ENCODE measurements at regions not wholly inside any gene's neighbourhood (a gene's known extent, or its start where the extent isn't known, plus 50 kb on each side); places are given as distances from the start of the nearest gene placed in this dataset.
"Not testable (repeated sequence)": the region's sequence is repeated elsewhere in the genome, so short reads cannot be mapped to it uniquely, and the experiment has no call there.

DNA sequence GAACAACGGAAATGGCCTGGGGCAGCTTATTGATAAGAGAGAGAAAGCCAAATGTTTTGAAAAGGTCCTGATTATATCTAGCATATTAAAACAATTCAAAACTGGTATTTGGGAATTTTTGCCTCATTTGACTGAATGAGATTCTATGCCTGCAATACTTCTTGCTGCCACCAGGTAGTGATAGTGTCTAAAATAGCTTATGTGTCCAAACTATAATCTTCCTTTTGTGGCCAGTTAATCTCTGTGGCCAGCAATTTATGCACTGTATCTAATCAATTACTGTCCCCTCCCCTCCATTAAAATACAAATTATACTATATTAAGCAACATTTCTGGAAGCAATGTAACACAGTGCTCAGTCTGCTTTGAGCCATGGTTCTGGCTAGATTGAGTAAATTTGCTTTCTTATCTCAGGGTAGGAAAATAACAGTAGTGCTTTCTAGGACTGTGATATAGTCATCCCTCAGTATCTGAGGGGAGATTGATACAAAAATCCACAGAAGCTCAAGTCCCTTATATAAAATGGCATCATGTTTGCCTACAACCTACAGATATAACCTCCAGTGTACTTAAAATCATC, 91.8 kb downstream of the FOXD2 start:
- peaks cover 2% of the 10 kb centered on the region for H3K36me3 Mint-ChIP-seq (ENCODE audit: insufficient read depth)
- DNase-seq (ENCODE audit: low spot score in 2 of 2) = no peak
- H3K4me3 Mint-ChIP-seq = no peak overlapping the region
- H3K4me1 Mint-ChIP-seq = peaks cover 10% of the 10 kb centered on the region
- ATAC-seq (replicated peaks; ENCODE audit: extremely low read depth, poor library complexity, severe bottlenecking) = no peak
- peaks cover 75% of the 10 kb centered on the region for H3K27me3 Mint-ChIP-seq
- H3K27ac Mint-ChIP-seq (ENCODE audit: low read depth) = no peak overlapping the region
- H3K9me3 Mint-ChIP-seq = peaks cover 10% of the 10 kb centered on the region

DNA sequence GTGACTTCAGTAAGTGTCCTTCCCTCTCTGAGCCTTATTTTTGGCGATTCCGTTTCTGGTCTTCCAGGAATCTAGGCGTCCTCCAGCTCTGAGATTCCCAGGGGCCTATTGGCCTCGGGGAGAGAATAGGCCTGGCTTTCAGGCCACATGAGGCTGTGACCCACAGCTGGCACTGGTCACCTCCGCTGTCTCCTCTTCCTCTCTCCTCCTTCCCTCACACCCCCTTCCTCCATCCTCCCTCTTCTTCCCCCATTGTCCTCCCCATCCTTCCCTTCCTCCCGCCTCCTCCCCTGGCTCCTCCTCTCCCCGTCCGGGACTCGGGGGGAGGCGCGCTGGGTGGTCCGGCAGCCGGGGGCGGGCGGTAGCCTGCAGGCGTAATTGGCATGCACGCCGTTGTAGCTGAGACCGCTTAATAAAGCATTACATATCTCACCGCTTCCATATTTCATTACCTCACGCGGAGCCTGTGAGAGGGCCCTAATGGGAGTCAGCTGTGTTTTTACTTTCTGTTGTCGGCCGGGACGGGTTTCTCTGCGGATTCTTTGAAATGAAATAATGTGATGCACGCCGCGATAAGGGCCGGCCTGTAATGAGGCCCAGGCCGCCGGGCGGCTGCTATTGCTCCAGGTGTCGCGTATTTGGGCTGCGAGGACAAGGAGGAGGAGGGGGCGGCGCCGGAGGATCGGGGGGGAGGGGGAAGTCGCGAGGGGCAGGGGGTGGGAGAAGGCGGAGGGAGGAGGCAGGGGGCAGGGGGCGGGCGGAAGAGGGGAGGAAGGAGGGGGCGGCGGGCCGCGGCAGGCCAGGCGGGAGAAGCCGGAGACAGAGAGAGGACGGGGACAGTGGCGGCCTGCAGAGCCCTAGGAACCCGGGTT, 95.3 kb downstream of the FOXD2 start:
- H3K27ac Mint-ChIP-seq (ENCODE audit: low read depth) = no peak overlapping the region
- peaks cover 5% of the 10 kb centered on the region for H3K9me3 Mint-ChIP-seq
- peaks cover 2% of the 10 kb centered on the region for H3K36me3 Mint-ChIP-seq (ENCODE audit: insufficient read depth)
- peak overlapping the region; percentile 60 for H3K4me3 Mint-ChIP-seq
- ATAC-seq (replicated peaks; ENCODE audit: extremely low read depth, poor library complexity, severe bottlenecking) (no peak), DNase-seq (ENCODE audit: low spot score in 2 of 2) (no peak)
- H3K4me1 Mint-ChIP-seq = peaks cover 11% of the 10 kb centered on the region
- H3K27me3 Mint-ChIP-seq = peaks cover 65% of the 10 kb centered on the region

GRCh38 chr1:47533793-47534328, 96.0 kb downstream of the FOXD2 start:
- no peak for DNase-seq (ENCODE audit: low spot score in 2 of 2)
- Mint-ChIP-seq H3K27ac (ENCODE audit: low read depth) (no peak overlapping the region), H3K4me1 (peaks cover 11% of the 10 kb centered on the region), H3K9me3 (no peaks in the 10 kb centered on the region), H3K27me3 (peaks cover 67% of the 10 kb centered on the region), H3K36me3 (ENCODE audit: insufficient read depth) (peaks cover 2% of the 10 kb centered on the region), H3K4me3 (peak overlapping the region; percentile 60)
- no peak for ATAC-seq (replicated peaks; ENCODE audit: extremely low read depth, poor library complexity, severe bottlenecking)

DNA sequence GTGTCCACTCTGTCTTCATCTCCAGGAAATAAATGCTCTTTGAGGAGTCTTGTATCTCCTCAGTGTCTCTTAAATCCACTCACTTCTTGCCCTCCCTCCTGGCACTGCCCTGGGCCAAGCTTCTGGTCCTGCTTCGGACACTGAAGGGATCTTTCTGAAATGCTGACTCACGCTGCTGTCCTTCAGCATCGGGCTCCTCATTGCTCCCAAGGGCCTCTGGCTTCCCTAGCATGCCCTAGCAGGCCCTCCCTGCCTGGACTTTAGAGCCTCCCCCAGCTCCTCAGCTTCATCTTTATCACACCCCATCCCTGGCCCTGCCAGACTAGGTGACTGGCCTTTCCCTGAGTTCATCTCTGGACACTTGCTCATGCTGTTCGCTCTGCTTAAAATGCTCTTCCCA, 96.6 kb downstream of the FOXD2 start:
- Mint-ChIP-seq H3K4me1 (peaks cover 11% of the 10 kb centered on the region), H3K27ac (ENCODE audit: low read depth) (no peak overlapping the region), H3K4me3 (peak overlapping the region; percentile 40), H3K9me3 (no peaks in the 10 kb centered on the region), H3K36me3 (ENCODE audit: insufficient read depth) (peaks cover 2% of the 10 kb centered on the region), H3K27me3 (peaks cover 67% of the 10 kb centered on the region)
- ATAC-seq (replicated peaks; ENCODE audit: extremely low read depth, poor library complexity, severe bottlenecking) (no peak), DNase-seq (ENCODE audit: low spot score in 2 of 2) (no peak)

- no peak overlapping the region for H3K27ac Mint-ChIP-seq (ENCODE audit: low read depth)
- peaks cover 68% of the 10 kb centered on the region for H3K27me3 Mint-ChIP-seq
- peaks cover 2% of the 10 kb centered on the region for H3K36me3 Mint-ChIP-seq (ENCODE audit: insufficient read depth)
- H3K9me3 Mint-ChIP-seq = no peaks in the 10 kb centered on the region
- H3K4me1 Mint-ChIP-seq = peaks cover 11% of the 10 kb centered on the region
- H3K4me3 Mint-ChIP-seq = no peak overlapping the region
- no peak for ATAC-seq (replicated peaks; ENCODE audit: extremely low read depth, poor library complexity, severe bottlenecking)
- DNase-seq (ENCODE audit: low spot score in 2 of 2) = no peak
These were observed 98.8 kb downstream of the FOXD2 start for GRCh38 chr1:47536646-47537118.

- peaks cover 70% of the 10 kb centered on the region for H3K27me3 Mint-ChIP-seq
- no peak overlapping the region for H3K27ac Mint-ChIP-seq (ENCODE audit: low read depth)
- no peak for DNase-seq (ENCODE audit: low spot score in 2 of 2)
- no peak overlapping the region for H3K4me3 Mint-ChIP-seq
- H3K9me3 Mint-ChIP-seq = no peaks in the 10 kb centered on the region
- H3K4me1 Mint-ChIP-seq = peaks cover 11% of the 10 kb centered on the region
- peaks cover 2% of the 10 kb centered on the region for H3K36me3 Mint-ChIP-seq (ENCODE audit: insufficient read depth)
- ATAC-seq (replicated peaks; ENCODE audit: extremely low read depth, poor library complexity, severe bottlenecking) = no peak
These were observed 99.4 kb downstream of the FOXD2 start for GRCh38 chr1:47537268-47537667.

GRCh38 chr1:47537966-47538365, 100.1 kb downstream of the FOXD2 start:
- Mint-ChIP-seq H3K4me3 (no peak overlapping the region), H3K36me3 (ENCODE audit: insufficient read depth) (no peaks in the 10 kb centered on the region), H3K27me3 (peaks cover 70% of the 10 kb centered on the region), H3K27ac (ENCODE audit: low read depth) (no peak overlapping the region), H3K9me3 (no peaks in the 10 kb centered on the region), H3K4me1 (peaks cover 11% of the 10 kb centered on the region)
- DNase-seq (ENCODE audit: low spot score in 2 of 2) = no peak
- no peak for ATAC-seq (replicated peaks; ENCODE audit: extremely low read depth, poor library complexity, severe bottlenecking)

GRCh38 chr1:47538530-47538929, 100.7 kb downstream of the FOXD2 start:
- H3K27ac Mint-ChIP-seq (ENCODE audit: low read depth); DNase-seq (ENCODE audit: low spot score in 2 of 2); H3K4me1 Mint-ChIP-seq; H3K9me3 Mint-ChIP-seq; H3K4me3 Mint-ChIP-seq; H3K36me3 Mint-ChIP-seq (ENCODE audit: insufficient read depth); ATAC-seq (replicated peaks; ENCODE audit: extremely low read depth, poor library complexity, severe bottlenecking): not testable (repeated sequence)
- peaks cover 70% of the 10 kb centered on the region for H3K27me3 Mint-ChIP-seq

- peaks cover 61% of the 10 kb centered on the region for H3K27me3 Mint-ChIP-seq
- not testable (repeated sequence) for H3K4me3 Mint-ChIP-seq; H3K36me3 Mint-ChIP-seq (ENCODE audit: insufficient read depth)
These were observed 103.9 kb downstream of the FOXD2 start for GRCh38 chr1:47541705-47542104.

GRCh38 chr1:47543089-47543488, 105.2 kb downstream of the FOXD2 start:
- not testable (repeated sequence) for H3K9me3 Mint-ChIP-seq; H3K4me3 Mint-ChIP-seq; H3K4me1 Mint-ChIP-seq; DNase-seq (ENCODE audit: low spot score in 2 of 2); H3K36me3 Mint-ChIP-seq (ENCODE audit: insufficient read depth); H3K27ac Mint-ChIP-seq (ENCODE audit: low read depth); ATAC-seq (replicated peaks; ENCODE audit: extremely low read depth, poor library complexity, severe bottlenecking)
- peaks cover 57% of the 10 kb centered on the region for H3K27me3 Mint-ChIP-seq

More at GRCh38 chr1:47541705-47542104, 103.9 kb downstream of the FOXD2 start:
- not testable (repeated sequence) for H3K9me3 Mint-ChIP-seq; DNase-seq (ENCODE audit: low spot score in 2 of 2); ATAC-seq (replicated peaks; ENCODE audit: extremely low read depth, poor library complexity, severe bottlenecking); H3K4me1 Mint-ChIP-seq; H3K27ac Mint-ChIP-seq (ENCODE audit: low read depth)

- Mint-ChIP-seq H3K27me3 (peaks cover 42% of the 10 kb centered on the region), H3K4me3 (no peak overlapping the region), H3K27ac (ENCODE audit: low read depth) (no peak overlapping the region), H3K4me1 (no peaks in the 10 kb centered on the region), H3K9me3 (no peaks in the 10 kb centered on the region), H3K36me3 (ENCODE audit: insufficient read depth) (no peaks in the 10 kb centered on the region)
- ATAC-seq (replicated peaks; ENCODE audit: extremely low read depth, poor library complexity, severe bottlenecking) (no peak), DNase-seq (ENCODE audit: low spot score in 2 of 2) (no peak)
These were observed 108.2 kb downstream of the FOXD2 start for GRCh38 chr1:47545912-47546483.

GRCh38 chr1:47547753-47548573, 110.1 kb downstream of the FOXD2 start:
- H3K27ac Mint-ChIP-seq (ENCODE audit: low read depth) = no peak overlapping the region
- H3K4me1 Mint-ChIP-seq = no peaks in the 10 kb centered on the region
- DNase-seq (ENCODE audit: low spot score in 2 of 2) = no peak
- peaks cover 35% of the 10 kb centered on the region for H3K27me3 Mint-ChIP-seq
- H3K36me3 Mint-ChIP-seq (ENCODE audit: insufficient read depth) = no peaks in the 10 kb centered on the region
- no peak for ATAC-seq (replicated peaks; ENCODE audit: extremely low read depth, poor library complexity, severe bottlenecking)
- no peaks in the 10 kb centered on the region for H3K9me3 Mint-ChIP-seq
- H3K4me3 Mint-ChIP-seq = no peak overlapping the region
